Erythroblast (primary cell): ENCODE measurements at regions not wholly inside any gene's neighbourhood (a gene's known extent, or its start where the extent isn't known, plus 50 kb on each side); places are given as distances from the start of the nearest gene placed in this dataset.

ENCODE experiments used
- GATA1 ChIP-seq: IDR thresholded peaks from 2 replicates; pipeline ENCODE4 v1.6.1; 2011; ENCODE audit warnings: low read depth, mild to moderate bottlenecking, control low read depth, low read length, moderate library complexity
- POLR2A ChIP-seq: IDR thresholded peaks from 2 replicates; pipeline ENCODE4 v1.6.1; 2011; ENCODE audit warnings: mild to moderate bottlenecking, low read length

DNA sequence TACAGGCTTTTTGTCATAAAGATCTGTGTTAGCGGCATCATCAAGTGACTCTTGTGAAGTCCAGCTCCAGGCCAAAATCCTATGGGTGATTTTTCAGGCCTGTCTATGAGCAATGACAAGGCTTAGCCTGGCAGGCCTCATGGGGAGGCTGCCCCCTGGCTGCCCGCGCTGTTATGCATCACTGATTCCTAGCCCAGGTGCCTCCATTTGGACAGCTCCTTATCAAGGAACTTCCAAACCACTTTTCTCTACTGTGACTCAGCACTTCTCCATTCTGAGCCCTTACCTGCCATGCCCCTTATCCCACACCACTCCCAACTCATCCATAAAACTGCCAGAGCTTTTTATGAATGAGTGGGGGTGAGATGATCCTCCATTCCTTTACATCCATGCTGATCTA lies 91.5 kb upstream of the C3orf80 start:
- TF ChIP-seq POLR2A (no peak), GATA1 (no peak)
